ENCODE measurements at regions not wholly inside any gene's neighbourhood (a gene's known extent, or its start where the extent isn't known, plus 50 kb on each side); places are given as distances from the start of the nearest gene placed in this dataset.
"Not testable (repeated sequence)": the region's sequence is repeated elsewhere in the genome, so short reads cannot be mapped to it uniquely, and the experiment has no call there.

GRCh38 chr3:22724420-22724819, 478.7 kb upstream of the UBE2E2 start:
- H3K27ac ChIP-seq (ENCODE audit: low read depth, low read length) = no peak overlapping the region
- H3K9ac ChIP-seq (ENCODE audit: low read length) = no peak overlapping the region
- no peak overlapping the region for H3K4me3 ChIP-seq (ENCODE audit: low read length)
- H3K36me3 ChIP-seq (ENCODE audit: control insufficient read depth, insufficient read depth, low read length) = no peaks in the 10 kb centered on the region
- no peaks in the 10 kb centered on the region for H3K27me3 ChIP-seq (ENCODE audit: control insufficient read depth, insufficient read depth, low read length)
- no peaks in the 10 kb centered on the region for H3K4me1 ChIP-seq (ENCODE audit: control insufficient read depth, insufficient read depth, low read length)

- no peak overlapping the region for H3K27ac ChIP-seq (ENCODE audit: low read depth, low read length)
- H3K27me3 ChIP-seq (ENCODE audit: control insufficient read depth, insufficient read depth, low read length) = no peaks in the 10 kb centered on the region
- no peak overlapping the region for H3K9ac ChIP-seq (ENCODE audit: low read length)
- no peak overlapping the region for H3K4me3 ChIP-seq (ENCODE audit: low read length)
- no peaks in the 10 kb centered on the region for H3K36me3 ChIP-seq (ENCODE audit: control insufficient read depth, insufficient read depth, low read length)
- no peaks in the 10 kb centered on the region for H3K4me1 ChIP-seq (ENCODE audit: control insufficient read depth, insufficient read depth, low read length)
These were observed 474.7 kb upstream of the UBE2E2 start for GRCh38 chr3:22728406-22728805.

GRCh38 chr3:22729212-22729611, 473.9 kb upstream of the UBE2E2 start:
- no peak overlapping the region for H3K9ac ChIP-seq (ENCODE audit: low read length)
- no peak overlapping the region for H3K4me3 ChIP-seq (ENCODE audit: low read length)
- no peaks in the 10 kb centered on the region for H3K4me1 ChIP-seq (ENCODE audit: control insufficient read depth, insufficient read depth, low read length)
- no peaks in the 10 kb centered on the region for H3K27me3 ChIP-seq (ENCODE audit: control insufficient read depth, insufficient read depth, low read length)
- H3K27ac ChIP-seq (ENCODE audit: low read depth, low read length) = no peak overlapping the region
- H3K36me3 ChIP-seq (ENCODE audit: control insufficient read depth, insufficient read depth, low read length) = no peaks in the 10 kb centered on the region

- Histone ChIP-seq H3K4me1 (ENCODE audit: control insufficient read depth, insufficient read depth, low read length) (no peaks in the 10 kb centered on the region), H3K27ac (ENCODE audit: low read depth, low read length) (no peak overlapping the region), H3K4me3 (ENCODE audit: low read length) (no peak overlapping the region), H3K9ac (ENCODE audit: low read length) (no peak overlapping the region), H3K36me3 (ENCODE audit: control insufficient read depth, insufficient read depth, low read length) (no peaks in the 10 kb centered on the region), H3K27me3 (ENCODE audit: control insufficient read depth, insufficient read depth, low read length) (no peaks in the 10 kb centered on the region)
These were observed 473.1 kb upstream of the UBE2E2 start for GRCh38 chr3:22729981-22730380.

GRCh38 chr3:22730701-22731100, 472.4 kb upstream of the UBE2E2 start:
- no peaks in the 10 kb centered on the region for H3K36me3 ChIP-seq (ENCODE audit: control insufficient read depth, insufficient read depth, low read length)
- H3K27me3 ChIP-seq (ENCODE audit: control insufficient read depth, insufficient read depth, low read length) = no peaks in the 10 kb centered on the region
- no peak overlapping the region for H3K27ac ChIP-seq (ENCODE audit: low read depth, low read length)
- H3K4me1 ChIP-seq (ENCODE audit: control insufficient read depth, insufficient read depth, low read length) = no peaks in the 10 kb centered on the region
- no peak overlapping the region for H3K9ac ChIP-seq (ENCODE audit: low read length)
- H3K4me3 ChIP-seq (ENCODE audit: low read length) = no peak overlapping the region

GRCh38 chr3:22731901-22732300, 471.2 kb upstream of the UBE2E2 start:
- H3K4me1 ChIP-seq (ENCODE audit: control insufficient read depth, insufficient read depth, low read length) = no peaks in the 10 kb centered on the region
- H3K36me3 ChIP-seq (ENCODE audit: control insufficient read depth, insufficient read depth, low read length) = no peaks in the 10 kb centered on the region
- H3K27me3 ChIP-seq (ENCODE audit: control insufficient read depth, insufficient read depth, low read length) = no peaks in the 10 kb centered on the region
- no peak overlapping the region for H3K4me3 ChIP-seq (ENCODE audit: low read length)
- no peak overlapping the region for H3K9ac ChIP-seq (ENCODE audit: low read length)
- H3K27ac ChIP-seq (ENCODE audit: low read depth, low read length) = no peak overlapping the region

- H3K4me3 ChIP-seq (ENCODE audit: low read length) = no peak overlapping the region
- no peak overlapping the region for H3K27ac ChIP-seq (ENCODE audit: low read depth, low read length)
- H3K36me3 ChIP-seq (ENCODE audit: control insufficient read depth, insufficient read depth, low read length) = no peaks in the 10 kb centered on the region
- no peaks in the 10 kb centered on the region for H3K27me3 ChIP-seq (ENCODE audit: control insufficient read depth, insufficient read depth, low read length)
- no peaks in the 10 kb centered on the region for H3K4me1 ChIP-seq (ENCODE audit: control insufficient read depth, insufficient read depth, low read length)
- no peak overlapping the region for H3K9ac ChIP-seq (ENCODE audit: low read length)
These were observed 470.5 kb upstream of the UBE2E2 start for GRCh38 chr3:22732641-22733040.

- Histone ChIP-seq H3K9ac (ENCODE audit: low read length) (no peak overlapping the region), H3K4me1 (ENCODE audit: control insufficient read depth, insufficient read depth, low read length) (no peaks in the 10 kb centered on the region), H3K27ac (ENCODE audit: low read depth, low read length) (no peak overlapping the region), H3K27me3 (ENCODE audit: control insufficient read depth, insufficient read depth, low read length) (no peaks in the 10 kb centered on the region), H3K36me3 (ENCODE audit: control insufficient read depth, insufficient read depth, low read length) (no peaks in the 10 kb centered on the region), H3K4me3 (ENCODE audit: low read length) (no peak overlapping the region)
These were observed 468.9 kb upstream of the UBE2E2 start for GRCh38 chr3:22734207-22734606.

GRCh38 chr3:22734756-22735155, 468.4 kb upstream of the UBE2E2 start:
- Histone ChIP-seq H3K27me3 (ENCODE audit: control insufficient read depth, insufficient read depth, low read length) (no peaks in the 10 kb centered on the region), H3K27ac (ENCODE audit: low read depth, low read length) (no peak overlapping the region), H3K36me3 (ENCODE audit: control insufficient read depth, insufficient read depth, low read length) (no peaks in the 10 kb centered on the region), H3K9ac (ENCODE audit: low read length) (no peak overlapping the region), H3K4me3 (ENCODE audit: low read length) (no peak overlapping the region), H3K4me1 (ENCODE audit: control insufficient read depth, insufficient read depth, low read length) (no peaks in the 10 kb centered on the region)

GRCh38 chr3:22735373-22735772, 467.8 kb upstream of the UBE2E2 start:
- Histone ChIP-seq H3K27ac (ENCODE audit: low read depth, low read length) (no peak overlapping the region), H3K4me1 (ENCODE audit: control insufficient read depth, insufficient read depth, low read length) (no peaks in the 10 kb centered on the region), H3K27me3 (ENCODE audit: control insufficient read depth, insufficient read depth, low read length) (no peaks in the 10 kb centered on the region), H3K4me3 (ENCODE audit: low read length) (no peak overlapping the region), H3K9ac (ENCODE audit: low read length) (no peak overlapping the region), H3K36me3 (ENCODE audit: control insufficient read depth, insufficient read depth, low read length) (no peaks in the 10 kb centered on the region)

GRCh38 chr3:22743386-22743785, 459.7 kb upstream of the UBE2E2 start:
- not testable (repeated sequence) for H3K4me1 ChIP-seq (ENCODE audit: control insufficient read depth, insufficient read depth, low read length); H3K27me3 ChIP-seq (ENCODE audit: control insufficient read depth, insufficient read depth, low read length); H3K9ac ChIP-seq (ENCODE audit: low read length); H3K36me3 ChIP-seq (ENCODE audit: control insufficient read depth, insufficient read depth, low read length); H3K27ac ChIP-seq (ENCODE audit: low read depth, low read length); H3K4me3 ChIP-seq (ENCODE audit: low read length)

- Histone ChIP-seq H3K27ac (ENCODE audit: low read depth, low read length) (no peak overlapping the region), H3K9ac (ENCODE audit: low read length) (no peak overlapping the region), H3K4me3 (ENCODE audit: low read length) (no peak overlapping the region), H3K27me3 (ENCODE audit: control insufficient read depth, insufficient read depth, low read length) (no peaks in the 10 kb centered on the region), H3K4me1 (ENCODE audit: control insufficient read depth, insufficient read depth, low read length) (no peaks in the 10 kb centered on the region), H3K36me3 (ENCODE audit: control insufficient read depth, insufficient read depth, low read length) (no peaks in the 10 kb centered on the region)
These were observed 457.8 kb upstream of the UBE2E2 start for GRCh38 chr3:22745321-22745720.

GRCh38 chr3:22746221-22746620, 456.9 kb upstream of the UBE2E2 start:
- Histone ChIP-seq H3K4me3 (ENCODE audit: low read length) (no peak overlapping the region), H3K4me1 (ENCODE audit: control insufficient read depth, insufficient read depth, low read length) (no peaks in the 10 kb centered on the region), H3K27ac (ENCODE audit: low read depth, low read length) (no peak overlapping the region), H3K36me3 (ENCODE audit: control insufficient read depth, insufficient read depth, low read length) (no peaks in the 10 kb centered on the region), H3K27me3 (ENCODE audit: control insufficient read depth, insufficient read depth, low read length) (no peaks in the 10 kb centered on the region), H3K9ac (ENCODE audit: low read length) (no peak overlapping the region)
